IMR-90 (cell line): ENCODE measurements at regions not wholly inside any gene's neighbourhood (a gene's known extent, or its start where the extent isn't known, plus 50 kb on each side); places are given as distances from the start of the nearest gene placed in this dataset.
A peak's percentile ranks its signal among the peaks of the same experiment; 100 is the strongest.

ENCODE experiments used
- ATAC-seq: fragments of 200-7000 bp; cut with Tn5 transposase; 2 replicates; pipeline ENCODE4 v1.9.1; 2020; ENCODE audit warnings: low read depth, mild to moderate bottlenecking, moderate library complexity
- BruUV-seq: library from RNA; stranded (reverse); fragments of 400-500 nt; replicated peaks from 2 replicates; lab custom pipeline; 2021; lab: Mats Ljungman, UMichigan
- CTCF ChIA-PET: fragments of 300-600 bp; formaldehyde crosslinking; extraction: SDS; loops from one replicate; lab custom pipeline; 2021; ENCODE audit warnings: antibody characterized with exemption; lab: Yijun Ruan, JAX
- POLR2A ChIA-PET: fragments of 300-600 bp; sonication (Branson Sonifier 250); formaldehyde crosslinking; loops from one replicate; lab custom pipeline; 2022; ENCODE audit warnings: antibody characterized with exemption; ENCODE audit not compliant: unreplicated experiment; lab: Charles Lee
- DNase-seq: peaks from one replicate; pipeline ENCODE4 v3.0.0; 2013
- H2AFZ ChIP-seq: replicated peaks from 2 replicates; pipeline ENCODE3; 2013; ENCODE audit warnings: low read length, mild to moderate bottlenecking; ENCODE audit not compliant: poor library complexity
- H2AK5ac ChIP-seq: 2 replicates; pipeline ENCODE4 v1.6.1; 2013; ENCODE audit warnings: low read depth, low read length, inconsistent platforms
- H2AK9ac ChIP-seq: replicated peaks from 2 replicates; pipeline ENCODE3; 2013; ENCODE audit warnings: mild to moderate bottlenecking, low read depth, low read length, moderate library complexity; ENCODE audit not compliant: poor library complexity
- H2BK120ac ChIP-seq: 2 replicates; pipeline ENCODE4 v1.6.1; 2013; ENCODE audit warnings: low read depth, low read length, inconsistent platforms
- H2BK15ac ChIP-seq: 3 replicates; pipeline ENCODE4 v1.6.1; 2013; ENCODE audit warnings: low read depth, low read length, inconsistent platforms
- H2BK20ac ChIP-seq: 2 replicates; pipeline ENCODE4 v1.6.1; 2013; ENCODE audit warnings: low read depth, mild to moderate bottlenecking, inconsistent platforms, low read length, moderate library complexity
- H2BK5ac ChIP-seq: 2 replicates; pipeline ENCODE4 v1.6.1; 2013; ENCODE audit warnings: mild to moderate bottlenecking, low read depth, low read length, inconsistent platforms; ENCODE audit not compliant: poor library complexity, severe bottlenecking
- H3K14ac ChIP-seq: replicated peaks from 2 replicates; pipeline ENCODE4 v1.6.1; 2013; ENCODE audit warnings: low read depth, low read length, inconsistent platforms
- H3K18ac ChIP-seq: 2 replicates; pipeline ENCODE4 v1.6.1; 2013; ENCODE audit warnings: low read depth, low read length, control low read depth
- H3K23ac ChIP-seq: 2 replicates; pipeline ENCODE4 v1.6.1; 2013; ENCODE audit warnings: low read depth, low read length, inconsistent platforms
- H3K27ac ChIP-seq: 2 replicates; pipeline ENCODE4 v1.5.1; 2013; ENCODE audit warnings: mild to moderate bottlenecking, control low read depth, low read length; ENCODE audit not compliant: insufficient read depth
- H3K27me3 ChIP-seq: 2 replicates; pipeline ENCODE4 v1.6.1; 2013; ENCODE audit warnings: low read length; ENCODE audit not compliant: control insufficient read depth, insufficient read depth
- H3K36me3 ChIP-seq: 2 replicates; pipeline ENCODE4 v1.6.1; 2013; ENCODE audit warnings: low read length, mixed read lengths; ENCODE audit not compliant: control insufficient read depth, insufficient read depth
- H3K4ac ChIP-seq: 2 replicates; pipeline ENCODE4 v1.6.1; 2013; ENCODE audit warnings: low read depth, low read length, inconsistent platforms
- H3K4me1 ChIP-seq: 2 replicates; pipeline ENCODE4 v1.6.1; 2013; ENCODE audit warnings: low read length, mixed read lengths; ENCODE audit not compliant: control insufficient read depth, insufficient read depth
- H3K4me2 ChIP-seq: 2 replicates; pipeline ENCODE4 v1.6.1; 2013; ENCODE audit warnings: low read depth, mild to moderate bottlenecking, control low read depth, low read length, moderate library complexity
- H3K4me3 ChIP-seq: 2 replicates; pipeline ENCODE4 v1.5.1; 2013; ENCODE audit warnings: low read depth, mild to moderate bottlenecking, control low read depth, low read length, moderate library complexity; ENCODE audit not compliant: insufficient read depth
- H3K56ac ChIP-seq: 2 replicates; pipeline ENCODE4 v1.6.1; 2013; ENCODE audit warnings: low read length, inconsistent platforms; ENCODE audit not compliant: insufficient read depth; ENCODE audit errors: extremely low read depth
- H3K79me1 ChIP-seq, 2 experiments: 2 replicates each; pipeline ENCODE4 v1.6.1; 2013; ENCODE audit warnings: low read length in 2 of 2, inconsistent platforms in 1 of 2, low read depth in 1 of 2
- H3K9ac ChIP-seq: 2 replicates; pipeline ENCODE4 v1.6.1; 2013; ENCODE audit warnings: low read depth, low read length, control low read depth
- H3K9me1 ChIP-seq: 2 replicates; pipeline ENCODE4 v1.6.1; 2013; ENCODE audit warnings: low read length, inconsistent platforms; ENCODE audit not compliant: insufficient read depth
- H3K9me3 ChIP-seq: 2 replicates; pipeline ENCODE4 v1.6.1; 2013; ENCODE audit warnings: low read length; ENCODE audit not compliant: control insufficient read depth, insufficient read depth
- H4K20me1 ChIP-seq: 2 replicates; pipeline ENCODE4 v1.6.1; 2013; ENCODE audit warnings: low read length, inconsistent platforms; ENCODE audit not compliant: insufficient read depth
- H4K5ac ChIP-seq: 2 replicates; pipeline ENCODE4 v1.6.1; 2013; ENCODE audit warnings: mild to moderate bottlenecking, low read depth, low read length, control low read depth
- H4K8ac ChIP-seq, 2 experiments: 2 replicates each; pipeline ENCODE4 v1.6.1; 2013; ENCODE audit warnings: low read depth in 2 of 2, low read length in 2 of 2, control low read depth in 1 of 2, inconsistent platforms in 1 of 2
- H4K91ac ChIP-seq: 2 replicates; pipeline ENCODE4 v1.6.1; 2013; ENCODE audit warnings: low read depth, low read length, inconsistent platforms; ENCODE audit not compliant: insufficient read depth
- BHLHE40 ChIP-seq: fragments of 150-350 bp; IDR thresholded peaks from 2 replicates; pipeline ENCODE4 v1.6.1; 2016; ENCODE audit warnings: mild to moderate bottlenecking, low read depth, low read length
- CEBPB ChIP-seq: IDR thresholded peaks from 2 replicates; pipeline ENCODE4 v1.6.1; 2012; ENCODE audit warnings: low read depth, low read length, improper control_type of control experiment
- CHD1 ChIP-seq: IDR thresholded peaks from 2 replicates; pipeline ENCODE4 v1.6.1; 2012; ENCODE audit warnings: low read depth, low read length, improper control_type of control experiment
- CTCF ChIP-seq: conservative IDR thresholded peaks from 2 replicates; pipeline ENCODE4 v1.5.1; 2012; ENCODE audit warnings: mild to moderate bottlenecking, low read depth, low read length, improper control_type of control experiment
- ELK1 ChIP-seq: fragments of 150-350 bp; IDR thresholded peaks from 2 replicates; pipeline ENCODE4 v1.6.1; 2016; ENCODE audit warnings: low read depth, mild to moderate bottlenecking, low read length, moderate library complexity, borderline replicate concordance
- FOS ChIP-seq: fragments of 150-350 bp; IDR thresholded peaks from 2 replicates; pipeline ENCODE4 v1.6.1; 2016; ENCODE audit warnings: low read depth, low read length
- MAFK ChIP-seq: IDR thresholded peaks from 2 replicates; pipeline ENCODE4 v1.6.1; 2012; ENCODE audit warnings: low read depth, low read length, improper control_type of control experiment
- MAZ ChIP-seq: IDR thresholded peaks from 2 replicates; pipeline ENCODE4 v1.6.1; 2012; ENCODE audit warnings: low read depth, mild to moderate bottlenecking, low read length, improper control_type of control experiment, moderate library complexity, borderline replicate concordance
- MXI1 ChIP-seq: IDR thresholded peaks from 2 replicates; pipeline ENCODE4 v1.6.1; 2012; ENCODE audit warnings: low read depth, mild to moderate bottlenecking, low read length, moderate library complexity, borderline replicate concordance
- NFE2L2 ChIP-seq: fragments of 150-350 bp; IDR thresholded peaks from 2 replicates; pipeline ENCODE4 v1.6.1; 2016; ENCODE audit warnings: low read depth, mild to moderate bottlenecking, low read length
- POLR2A ChIP-seq: IDR thresholded peaks from 2 replicates; pipeline ENCODE4 v1.6.1; 2012; ENCODE audit warnings: mild to moderate bottlenecking, low read depth, low read length
- RAD21 ChIP-seq: IDR thresholded peaks from 2 replicates; pipeline ENCODE4 v1.6.1; 2012; ENCODE audit warnings: low read length, improper control_type of control experiment
- RCOR1 ChIP-seq: IDR thresholded peaks from 2 replicates; pipeline ENCODE4 v1.6.1; 2012; ENCODE audit warnings: mild to moderate bottlenecking, low read length, improper control_type of control experiment; ENCODE audit not compliant: insufficient replicate concordance
- RFX5 ChIP-seq: IDR thresholded peaks from 2 replicates; pipeline ENCODE4 v1.8.0; 2012; ENCODE audit warnings: low read depth, mild to moderate bottlenecking, low read length, moderate library complexity
- SMC3 ChIP-seq: fragments of 150-350 bp; IDR thresholded peaks from 2 replicates; pipeline ENCODE4 v1.6.1; 2016; ENCODE audit warnings: low read depth, mild to moderate bottlenecking, antibody characterized with exemption, low read length, moderate library complexity
- WGBS, 2 experiments: methylation state at CpG; one replicate each; pipeline versions ENCODE4 v1.1.5 to v1.1.7; 2013; ENCODE audit warnings: missing lambda C conversion rate in 2 of 2; ENCODE audit not compliant: insufficient read length in 1 of 2; ENCODE audit errors: extremely low coverage in 2 of 2; 5-methylcytosine and 5-hydroxymethylcytosine counted together
- dilution Hi-C: fragments of 300-500 bp; cut with HindIII; formaldehyde crosslinking; loops from one replicate; pipeline ENCODE4 v1.14.3; 2018; ENCODE audit warnings: low sequenced_read_pairs; ENCODE audit not compliant: unreplicated experiment
- in situ Hi-C: fragments of 300-500 bp; cut with MboI; formaldehyde crosslinking; loops from 3 replicates; pipeline ENCODE4 v1.14.3; 2019; ENCODE audit warnings: low sequenced_read_pairs, inconsistent platforms, mixed read lengths
- intact Hi-C: fragments of 100-400 bp; cut with micrococcal nuclease; formaldehyde crosslinking; loops from 2 replicates; pipeline ENCODE4 v1.10.0; 2022
- TF ChIP-seq, protein P1 (sequence below): fragments of 150-350 bp; IDR thresholded peaks from 2 replicates; pipeline ENCODE4 v1.6.1; 2017; ENCODE audit warnings: mild to moderate bottlenecking, antibody characterized with exemption, low read length, low read depth

GRCh38 chr1:208326033-208326432 lies 81.8 kb upstream of the PLXNA2 start:
- Histone ChIP-seq H3K36me3 (no peaks in the 10 kb centered on the region), H3K9ac (no peak overlapping the region), H4K8ac (no peak overlapping the region), H3K4me3 (no peak overlapping the region), H3K9me1 (no peaks in the 10 kb centered on the region), H2BK120ac (no peak overlapping the region), H3K56ac (no peak overlapping the region), H4K91ac (no peak overlapping the region), H2AK9ac (no peak overlapping the region), H3K4me2 (no peak overlapping the region), H2BK15ac (no peak overlapping the region), H2BK5ac (no peak overlapping the region), H3K4me1 (no peaks in the 10 kb centered on the region), H3K27ac (no peak overlapping the region), H4K20me1 (no peaks in the 10 kb centered on the region), H2BK20ac (no peak overlapping the region), H3K27me3 (no peaks in the 10 kb centered on the region), H3K79me1 (no peaks in the 10 kb centered on the region), H2AFZ (peak overlapping the region; percentile 32), H3K23ac (no peak overlapping the region), H3K14ac (no peak overlapping the region), H3K18ac (no peak overlapping the region), H3K9me3 (no peaks in the 10 kb centered on the region), H4K5ac (no peak overlapping the region), H3K4ac (no peak overlapping the region), H2AK5ac (no peak overlapping the region)
- DNase-seq (no peak), ATAC-seq (no peak)
- ChIA-PET CTCF (no interaction called here), POLR2A (no interaction called here)
- TF ChIP-seq CEBPB (no peak), POLR2A (no peak), CHD1 (no peak), MAZ (no peak), SMC3 (no peak), FOS (no peak), MAFK (no peak), BHLHE40 (no peak), MXI1 (no peak), RFX5 (no peak), RAD21 (no peak), RCOR1 (no peak), NFE2L2 (no peak), ELK1 (no peak), CTCF (no peak)
- TF ChIP-seq, protein P1, sequence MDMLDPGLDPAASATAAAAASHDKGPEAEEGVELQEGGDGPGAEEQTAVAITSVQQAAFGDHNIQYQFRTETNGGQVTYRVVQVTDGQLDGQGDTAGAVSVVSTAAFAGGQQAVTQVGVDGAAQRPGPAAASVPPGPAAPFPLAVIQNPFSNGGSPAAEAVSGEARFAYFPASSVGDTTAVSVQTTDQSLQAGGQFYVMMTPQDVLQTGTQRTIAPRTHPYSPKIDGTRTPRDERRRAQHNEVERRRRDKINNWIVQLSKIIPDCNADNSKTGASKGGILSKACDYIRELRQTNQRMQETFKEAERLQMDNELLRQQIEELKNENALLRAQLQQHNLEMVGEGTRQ, result no peak
- no TSS peak for BruUV-seq
- intact Hi-C loops, result no loop called here
- in situ Hi-C loops, result no loop called here
- WGBS, 2 experiments, result no CpG with 5 or more reads among the region's 1 CpG
- dilution Hi-C loops, result no loop called here
